ENCODE measurements at regions not wholly inside any gene's neighbourhood (a gene's known extent, or its start where the extent isn't known, plus 50 kb on each side); places are given as distances from the start of the nearest gene placed in this dataset.

DNA sequence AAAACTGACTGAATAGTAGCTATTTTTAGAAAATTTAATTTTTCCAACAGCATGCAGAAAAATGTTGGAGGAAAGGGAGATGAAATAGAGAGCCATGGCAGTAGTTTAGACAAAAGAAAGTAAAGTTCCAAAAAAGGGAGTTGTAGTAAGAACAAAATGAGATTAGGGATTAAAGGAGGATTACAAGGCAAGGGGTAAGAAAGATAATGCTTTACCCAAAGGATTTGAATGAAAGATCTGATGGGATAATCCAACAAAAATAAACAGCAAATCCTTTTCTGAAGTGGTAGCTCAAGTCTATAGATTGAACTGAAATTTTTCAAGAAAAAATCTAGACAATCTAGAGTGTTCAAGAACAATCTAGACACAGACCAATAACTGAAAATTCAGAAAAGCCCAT lies 644.3 kb upstream of the FSHR start:
- TF ChIP-seq, protein P1, sequence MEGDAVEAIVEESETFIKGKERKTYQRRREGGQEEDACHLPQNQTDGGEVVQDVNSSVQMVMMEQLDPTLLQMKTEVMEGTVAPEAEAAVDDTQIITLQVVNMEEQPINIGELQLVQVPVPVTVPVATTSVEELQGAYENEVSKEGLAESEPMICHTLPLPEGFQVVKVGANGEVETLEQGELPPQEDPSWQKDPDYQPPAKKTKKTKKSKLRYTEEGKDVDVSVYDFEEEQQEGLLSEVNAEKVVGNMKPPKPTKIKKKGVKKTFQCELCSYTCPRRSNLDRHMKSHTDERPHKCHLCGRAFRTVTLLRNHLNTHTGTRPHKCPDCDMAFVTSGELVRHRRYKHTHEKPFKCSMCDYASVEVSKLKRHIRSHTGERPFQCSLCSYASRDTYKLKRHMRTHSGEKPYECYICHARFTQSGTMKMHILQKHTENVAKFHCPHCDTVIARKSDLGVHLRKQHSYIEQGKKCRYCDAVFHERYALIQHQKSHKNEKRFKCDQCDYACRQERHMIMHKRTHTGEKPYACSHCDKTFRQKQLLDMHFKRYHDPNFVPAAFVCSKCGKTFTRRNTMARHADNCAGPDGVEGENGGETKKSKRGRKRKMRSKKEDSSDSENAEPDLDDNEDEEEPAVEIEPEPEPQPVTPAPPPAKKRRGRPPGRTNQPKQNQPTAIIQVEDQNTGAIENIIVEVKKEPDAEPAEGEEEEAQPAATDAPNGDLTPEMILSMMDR (IDR thresholded peaks at IDR 0.05; ENCODE audit: low read depth, low read length) = no peak
- no peak for TF ChIP-seq POLR2A (IDR thresholded peaks at IDR 0.05; ENCODE audit: extremely low read depth, insufficient read length)
